ENCODE measurements at regions not wholly inside any gene's neighbourhood (a gene's known extent, or its start where the extent isn't known, plus 50 kb on each side); places are given as distances from the start of the nearest gene placed in this dataset.

DNA sequence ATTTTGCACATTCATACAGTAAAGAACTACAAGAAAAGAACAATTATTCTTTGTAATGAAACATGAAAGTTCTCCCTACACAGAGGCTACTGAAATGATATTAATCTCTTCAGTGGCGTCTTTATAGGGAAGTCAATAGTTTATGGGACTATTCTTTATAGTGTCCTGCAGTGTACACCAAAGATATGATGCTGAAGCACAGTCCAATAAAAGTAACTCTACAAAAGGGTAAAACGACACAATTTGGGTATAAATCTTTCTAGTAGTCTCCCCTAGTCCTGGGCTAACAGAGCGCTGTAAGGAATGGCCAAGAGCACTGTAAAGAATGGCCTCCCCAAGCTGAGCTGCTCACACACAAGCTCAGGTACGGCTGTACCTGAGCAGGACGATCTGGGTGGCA is 101.1 kb upstream of the FUNDC1 start (continued):
- no peak for TF ChIP-seq RAD21 (IDR thresholded peaks at IDR 0.05 in 1 of 2, conservative IDR thresholded peaks at IDR 0.05 in 1 of 2; ENCODE audit: low read depth in 2 of 2, low read length in 2 of 2)
- no peak for TF ChIP-seq BRCA1 (IDR thresholded peaks at IDR 0.05; ENCODE audit: low read depth, low read length)
- TF ChIP-seq SUZ12 (IDR thresholded peaks at IDR 0.05; ENCODE audit: low read length), result no peak
- TF ChIP-seq JUN (IDR thresholded peaks at IDR 0.05; ENCODE audit: low read depth, low read length), result no peak
